NCI-H2171 treated with DMSO at 0.1 percent for 48 hours (cell line): ENCODE measurements at regions not wholly inside any gene's neighbourhood (a gene's known extent, or its start where the extent isn't known, plus 50 kb on each side); places are given as distances from the start of the nearest gene placed in this dataset.

ENCODE experiments used
- DNase-seq: peaks from one replicate; lab custom pipeline; 2025; lab: John Stamatoyannopoulos, UW

- DNase-seq = no peak
Observed at GRCh38 chr14:54209511-54210250, 187.1 kb upstream of the CDKN3 start.

- DNase-seq = no peak
Observed at GRCh38 chr14:54211551-54212308, 185.1 kb upstream of the CDKN3 start.

DNA sequence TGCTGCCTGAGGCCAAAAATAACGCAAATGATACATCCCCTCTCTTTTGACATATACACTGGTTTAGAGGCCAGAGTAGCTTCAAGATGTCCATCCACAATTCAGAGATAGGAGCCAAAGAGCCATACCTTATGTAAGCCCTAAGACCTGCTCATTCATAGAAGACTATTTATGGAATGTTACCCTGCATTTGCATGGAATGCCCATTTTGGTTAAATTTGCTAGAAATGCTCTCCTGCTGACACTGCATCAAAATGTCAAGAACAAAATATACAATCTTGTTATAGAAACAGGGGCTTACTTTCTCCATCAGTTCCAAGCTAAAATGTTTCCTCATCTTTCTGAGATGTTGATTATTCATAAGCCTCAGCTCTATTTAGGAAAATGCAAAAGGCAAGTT lies 183.3 kb upstream of the CDKN3 start:
- no peak for DNase-seq

GRCh38 chr14:54216827-54217226 lies 180.0 kb upstream of the CDKN3 start:
- DNase-seq = no peak

DNA sequence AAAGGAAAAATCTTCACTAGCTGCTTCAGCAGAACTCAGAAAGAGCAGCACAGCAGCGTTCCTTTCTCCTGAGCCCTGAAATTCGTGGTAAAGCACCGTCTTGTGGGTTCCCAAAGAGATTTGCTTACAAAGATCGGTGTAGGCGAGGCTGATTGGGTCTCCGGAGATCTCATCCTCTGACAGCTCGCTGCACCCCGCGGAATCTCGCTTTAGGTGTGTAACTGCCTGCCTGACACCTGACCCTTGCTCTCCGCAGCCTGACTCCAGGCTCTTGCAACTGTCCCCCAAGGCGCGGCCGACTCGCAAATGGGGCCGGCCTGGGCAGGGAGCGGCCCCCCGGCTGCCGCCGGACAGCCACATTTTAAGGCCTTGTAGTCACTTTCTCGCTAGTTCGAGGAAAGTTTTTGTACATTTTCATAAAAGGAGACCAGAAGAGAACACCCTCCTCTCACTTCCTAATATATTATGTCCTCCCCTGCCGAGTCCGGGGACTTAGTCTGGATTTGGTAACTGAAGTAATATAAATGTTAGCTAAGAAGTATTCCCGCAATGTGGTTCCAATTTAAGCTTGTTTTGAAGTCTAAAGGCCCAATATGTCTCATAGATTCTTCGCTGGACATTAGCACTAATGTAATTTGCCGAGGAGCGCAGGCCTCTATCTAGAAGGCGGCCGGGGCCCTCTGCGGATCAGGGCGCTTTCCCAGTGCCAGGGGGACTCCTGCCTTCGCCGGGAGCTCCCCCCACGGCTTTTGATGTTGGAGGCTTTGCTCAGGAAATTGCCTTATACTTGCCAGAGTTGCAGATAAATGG lies 177.3 kb upstream of the CDKN3 start:
- DNase-seq = no peak

- no peak for DNase-seq
Observed at GRCh38 chr14:54220071-54220703, 176.6 kb upstream of the CDKN3 start.

- no peak for DNase-seq
Observed at GRCh38 chr14:54220704-54221431, 175.9 kb upstream of the CDKN3 start.

DNA sequence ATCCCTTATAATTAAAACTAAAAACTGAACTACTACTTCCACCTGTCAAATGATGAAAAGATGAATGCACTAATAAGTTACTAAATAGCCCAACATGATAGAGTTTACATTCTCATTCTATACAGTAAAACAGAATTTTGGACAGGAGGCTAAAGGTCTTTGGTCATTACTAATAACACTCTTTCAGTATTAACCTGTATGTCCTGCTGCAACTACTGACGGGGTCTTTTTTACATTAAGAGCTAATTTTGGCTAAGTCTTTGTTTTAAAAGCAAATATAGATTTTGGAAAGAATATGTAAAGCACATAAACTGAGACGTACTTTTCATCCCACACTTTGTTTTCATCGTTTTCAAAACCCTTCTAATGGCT lies 175.4 kb upstream of the CDKN3 start:
- DNase-seq = no peak

- no peak for DNase-seq
Observed at GRCh38 chr14:54221971-54222370, 174.8 kb upstream of the CDKN3 start.

DNA sequence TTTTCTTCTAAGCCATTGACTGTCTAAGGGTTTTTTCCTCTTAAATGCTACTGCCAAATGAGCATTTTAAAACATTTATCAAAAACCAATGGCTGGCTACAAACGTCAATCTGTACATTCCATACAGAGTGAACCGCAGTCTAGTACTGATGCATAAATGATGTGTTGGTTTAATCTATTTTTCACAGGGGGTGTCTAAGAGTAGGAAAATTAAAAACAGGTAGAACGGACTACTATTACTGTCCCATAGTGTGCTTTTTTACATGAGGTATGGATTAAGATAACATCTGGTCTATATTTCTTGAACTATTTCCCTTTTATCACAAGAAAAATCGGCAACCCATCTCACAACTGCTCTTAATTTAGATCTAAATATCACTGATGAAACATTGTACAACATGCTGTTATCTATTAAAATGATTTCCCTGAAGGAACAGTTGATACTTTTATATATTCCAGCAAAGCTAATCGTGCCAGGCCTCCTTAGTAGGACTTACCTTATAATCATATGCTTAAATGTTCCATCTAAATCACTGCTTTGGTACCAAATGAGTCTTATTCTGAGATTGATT lies 172.9 kb upstream of the CDKN3 start:
- DNase-seq = no peak

- DNase-seq = no peak
Observed at GRCh38 chr14:54225457-54226060, 171.2 kb upstream of the CDKN3 start.

DNA sequence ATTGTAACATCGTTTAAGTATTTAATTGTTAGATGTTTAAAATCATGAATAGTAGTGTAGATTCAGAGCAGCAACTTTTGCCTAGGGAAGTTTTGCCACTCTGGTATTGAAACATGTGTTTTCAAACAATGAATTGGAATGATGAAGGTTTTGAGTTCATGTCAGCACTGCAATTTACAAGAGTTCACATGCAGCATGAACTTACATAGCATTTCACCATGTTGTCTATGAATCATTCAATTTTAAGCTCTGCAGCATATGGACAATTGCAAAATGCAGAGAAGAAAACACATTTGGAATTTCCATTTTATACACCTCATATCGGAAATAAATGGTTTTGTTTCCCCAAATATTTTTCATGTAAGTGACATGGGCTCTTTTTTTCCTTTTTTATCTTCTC lies 170.7 kb upstream of the CDKN3 start:
- no peak for DNase-seq

DNA sequence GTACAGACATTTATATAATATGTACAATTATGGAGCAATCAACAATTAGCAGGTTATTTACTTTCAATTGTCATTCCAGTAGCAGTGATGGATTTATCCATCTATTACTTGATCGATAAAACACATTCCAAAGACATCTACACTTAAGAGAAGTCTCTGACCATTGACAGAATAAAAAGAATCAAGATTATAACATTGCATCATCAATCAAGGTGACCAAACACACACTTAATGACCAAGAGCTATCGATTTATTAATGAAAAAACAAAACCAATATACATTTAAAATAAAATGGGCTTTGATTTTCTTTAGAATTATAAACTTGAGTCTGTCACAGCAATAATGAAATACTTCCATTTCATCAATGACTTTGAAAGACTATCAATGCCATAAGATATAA lies 170.2 kb upstream of the CDKN3 start:
- no peak for DNase-seq

DNA sequence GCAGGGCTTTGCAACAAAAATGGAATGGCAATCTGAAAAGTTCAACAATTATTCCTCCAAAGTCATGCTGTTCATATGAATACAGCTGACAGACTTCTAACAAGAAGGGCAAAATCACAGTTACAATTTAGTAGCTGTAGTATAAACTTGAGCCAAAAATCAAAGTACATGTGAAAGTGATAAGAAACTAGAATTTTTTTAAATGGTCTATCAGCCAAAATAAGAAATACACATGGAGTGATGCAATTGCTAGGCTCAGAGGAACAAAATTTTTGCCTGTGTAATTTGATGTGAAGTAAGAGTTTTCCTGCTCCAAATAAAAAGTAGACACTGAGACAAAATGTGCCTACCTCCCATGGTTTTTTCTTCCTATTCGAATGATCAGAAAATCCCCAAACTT lies 167.7 kb upstream of the CDKN3 start:
- no peak for DNase-seq

DNA sequence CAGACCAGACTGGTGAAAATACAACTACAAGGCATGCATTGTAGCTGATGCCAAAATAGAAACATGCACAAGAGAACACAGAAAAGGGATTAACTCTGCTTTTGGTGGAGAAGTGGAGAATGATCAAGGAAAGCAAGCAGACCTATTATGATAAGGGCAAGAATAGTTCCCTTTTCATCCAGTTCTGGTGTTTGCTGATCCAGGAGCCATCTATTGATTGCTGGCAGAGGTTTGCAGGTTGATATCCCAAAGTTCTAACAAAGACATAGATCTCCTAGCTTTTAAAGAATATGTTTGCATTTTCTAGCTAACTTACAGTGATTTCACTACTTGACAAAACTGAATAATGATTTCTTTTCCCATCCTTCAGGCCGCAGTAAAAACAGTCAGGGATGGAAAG lies 166.2 kb upstream of the CDKN3 start:
- DNase-seq = no peak

DNA sequence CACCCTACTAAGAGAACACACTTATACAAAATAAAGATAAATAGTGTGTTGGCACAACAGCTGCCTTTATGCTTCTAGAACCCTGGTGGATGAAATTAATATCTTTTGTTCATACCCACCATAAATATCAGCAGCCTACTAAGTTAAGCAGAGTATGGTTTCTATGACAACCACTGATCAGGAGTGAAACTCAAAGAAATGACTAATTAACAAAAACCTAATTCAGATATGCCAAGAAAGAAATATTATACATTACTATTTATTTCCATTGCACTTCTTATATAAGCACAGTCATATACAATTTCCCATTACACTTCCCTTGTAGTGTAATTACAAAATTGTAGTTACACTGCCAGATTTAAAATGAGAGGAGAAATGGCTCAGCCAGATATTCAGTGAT lies 164.1 kb upstream of the CDKN3 start:
- DNase-seq = no peak

- DNase-seq = no peak
Observed at GRCh38 chr14:54241517-54241916, 155.3 kb upstream of the CDKN3 start.

- DNase-seq = no peak
Observed at GRCh38 chr14:54251356-54251755, 145.5 kb upstream of the CDKN3 start.

GRCh38 chr14:54252072-54252730 lies 144.6 kb upstream of the CDKN3 start:
- DNase-seq = no peak

DNA sequence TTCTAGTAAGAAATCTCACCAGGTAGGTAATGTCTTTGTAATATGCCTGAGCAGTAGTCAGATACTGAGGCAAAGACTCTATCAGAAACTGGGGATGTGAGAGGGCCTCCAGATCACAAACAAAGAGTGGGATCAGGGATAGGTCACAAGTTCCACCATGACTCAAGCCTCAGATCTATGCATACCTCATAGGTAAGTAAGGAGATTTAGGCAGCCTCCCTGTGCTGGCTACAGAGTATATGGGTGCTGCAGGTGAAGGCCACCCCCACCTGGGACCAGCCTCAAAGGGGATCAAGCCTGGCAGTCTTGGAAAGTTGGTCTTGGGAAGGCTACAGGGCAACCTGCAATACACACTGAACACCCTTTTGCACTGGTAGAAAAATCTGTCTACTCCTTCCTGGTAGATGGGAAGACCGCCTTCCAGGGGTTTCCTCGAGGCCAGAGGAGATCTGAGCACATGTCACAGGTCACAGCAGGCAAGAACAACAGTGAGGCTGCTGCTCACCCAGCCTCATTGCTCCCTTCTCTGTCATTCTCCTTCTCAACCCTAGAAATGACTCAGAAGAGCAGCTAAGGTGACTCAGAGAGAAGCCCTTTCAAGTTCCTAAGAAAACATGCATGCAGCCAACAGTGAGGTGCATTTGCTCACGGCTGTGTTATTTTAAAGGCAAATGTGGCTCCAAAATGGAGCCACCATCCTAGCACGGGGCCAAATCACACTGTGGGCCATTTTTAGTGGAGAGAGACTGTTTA lies 143.4 kb upstream of the CDKN3 start:
- DNase-seq = no peak
